HepG2 (cell line): ENCODE measurements at regions not wholly inside any gene's neighbourhood (a gene's known extent, or its start where the extent isn't known, plus 50 kb on each side); places are given as distances from the start of the nearest gene placed in this dataset.

Experiments used
- ATF7 ChIP-seq, 2 experiments: fragments of 450-650 bp in 1 of 2; sonication (generic) in 1 of 2; formaldehyde crosslinking in 1 of 2; IDR thresholded peaks; 2 replicates each; pipeline versions ENCODE4 v1.4.0 to v1.6.1; 2016 to 2020; ENCODE audit warnings: antibody characterized with exemption in 1 of 2, mild to moderate bottlenecking in 1 of 2, missing genetic modification reagents in 1 of 2
- EHMT2 ChIP-seq: fragments of 200-600 bp; sonication (generic); IDR thresholded peaks from 2 replicates; pipeline ENCODE4 v1.7.0; 2017; ENCODE audit warnings: antibody characterized with exemption, low read depth, low read length, borderline replicate concordance
- HOMEZ ChIP-seq: IDR thresholded peaks from 2 replicates; pipeline ENCODE4 v1.6.1; 2016; ENCODE audit warnings: low read depth
- HOXA5 ChIP-seq: sonication (generic); formaldehyde crosslinking; IDR thresholded peaks from 2 replicates; pipeline ENCODE4 v1.4.0; 2020; ENCODE audit warnings: missing genetic modification reagents
- KLF16 ChIP-seq, 2 experiments: sonication (generic) in 1 of 2; formaldehyde crosslinking in 1 of 2; IDR thresholded peaks; 2 replicates each; pipeline versions ENCODE4 v1.6.1 to v1.8.0; 2016 to 2023; ENCODE audit warnings: missing genetic modification reagents in 2 of 2, missing compliant biosample characterization in 1 of 2
- LCORL ChIP-seq, 2 experiments: fragments of 450-650 bp in 1 of 2; sonication (generic) in 1 of 2; formaldehyde crosslinking in 1 of 2; IDR thresholded peaks; 2 replicates each; pipeline versions ENCODE4 v1.5.0 to v1.6.1; 2017 to 2020; ENCODE audit warnings: antibody characterized with exemption in 1 of 2, missing genetic modification reagents in 1 of 2
- MXI1 ChIP-seq: IDR thresholded peaks from 3 replicates; pipeline ENCODE4 v1.6.1; 2012; ENCODE audit warnings: low read depth, low read length, inconsistent platforms, borderline replicate concordance
- NKX3-1 ChIP-seq: sonication (generic); formaldehyde crosslinking; IDR thresholded peaks from 2 replicates; pipeline ENCODE4 v1.5.0; 2020; ENCODE audit warnings: missing genetic modification reagents
- NR1H2 ChIP-seq: sonication (generic); formaldehyde crosslinking; IDR thresholded peaks from 2 replicates; pipeline ENCODE4 v1.8.1; 2022; ENCODE audit warnings: low read depth, missing genetic modification reagents, borderline replicate concordance
- POLR2A ChIP-seq, 2 experiments: IDR thresholded peaks; 2 replicates each; pipeline ENCODE4 v1.6.1; 2011; ENCODE audit warnings: low read depth in 2 of 2, low read length in 2 of 2, mild to moderate bottlenecking in 1 of 2, moderate library complexity in 1 of 2; ENCODE audit not compliant: insufficient read depth in 1 of 2
- SAFB2 ChIP-seq: sonication (generic); formaldehyde crosslinking; IDR thresholded peaks from 2 replicates; pipeline ENCODE4 v1.5.1; 2020; ENCODE audit warnings: missing genetic modification reagents, low read depth, mild to moderate bottlenecking, borderline replicate concordance
- SOX5 ChIP-seq: IDR thresholded peaks from 2 replicates; pipeline ENCODE4 v1.6.1; 2016; ENCODE audit warnings: borderline replicate concordance
- THAP11 ChIP-seq: IDR thresholded peaks from 2 replicates; pipeline ENCODE4 v1.6.1; 2016; ENCODE audit warnings: missing biosample characterization, missing genetic modification reagents
- ZMYM4 ChIP-seq: sonication (generic); formaldehyde crosslinking; IDR thresholded peaks from 2 replicates; pipeline ENCODE4 v1.8.1; 2023; ENCODE audit warnings: mild to moderate bottlenecking, missing genetic modification reagents
- TF ChIP-seq, protein P1 (sequence below): sonication (generic); formaldehyde crosslinking; IDR thresholded peaks from 2 replicates; pipeline ENCODE4 v1.5.0; 2020; ENCODE audit warnings: missing genetic modification reagents
- TF ChIP-seq, protein P2 (sequence below): sonication (generic); formaldehyde crosslinking; IDR thresholded peaks from 2 replicates; pipeline ENCODE4 v1.5.0; 2020; ENCODE audit warnings: missing genetic modification reagents, mild to moderate bottlenecking, borderline replicate concordance
- TF ChIP-seq, protein P3 (sequence below): IDR thresholded peaks from 2 replicates; pipeline ENCODE4 v1.6.1; 2012; ENCODE audit warnings: low read depth, low read length, improper control_type of control experiment
- TF ChIP-seq, protein P4 (sequence below): sonication (generic); formaldehyde crosslinking; IDR thresholded peaks from 2 replicates; pipeline ENCODE4 v1.5.0; 2020; ENCODE audit warnings: missing genetic modification reagents
- TF ChIP-seq, protein P5 (sequence below): sonication (generic); formaldehyde crosslinking; IDR thresholded peaks from 2 replicates; pipeline ENCODE4 v1.9.0; 2022; ENCODE audit warnings: missing genetic modification reagents, mild to moderate bottlenecking, borderline replicate concordance

- TF ChIP-seq SAFB2 (CRISPR knock-in tag) (no peak), HOXA5 (CRISPR knock-in tag) (no peak), ZMYM4 (peak; percentile 9; the same call in 1 of the 2 replicates), NKX3-1 (CRISPR knock-in tag) (no peak), POLR2A (IDR thresholded peaks at IDR 0.05; ENCODE audit: insufficient read depth in 1 of 2, low read depth in 2 of 2, low read length in 2 of 2) (no peak), LCORL (IDR thresholded peaks at IDR 0.05) (no peak), LCORL (CRISPR knock-in tag; IDR thresholded peaks at IDR 0.05) (no peak), MXI1 (no peak), HOMEZ (CRISPR knock-in tag) (no peak), THAP11 (CRISPR knock-in tag) (no peak), KLF16 (CRISPR knock-in tag; IDR thresholded peaks at IDR 0.05) (no peak), ATF7 (IDR thresholded peaks at IDR 0.05) (no peak), ATF7 (CRISPR knock-in tag; IDR thresholded peaks at IDR 0.05) (no peak), NR1H2 (CRISPR knock-in tag) (no peak), EHMT2 (no peak), SOX5 (peak; percentile 15; the same call in 1 of the 2 replicates)
- TF ChIP-seq, protein P1, sequence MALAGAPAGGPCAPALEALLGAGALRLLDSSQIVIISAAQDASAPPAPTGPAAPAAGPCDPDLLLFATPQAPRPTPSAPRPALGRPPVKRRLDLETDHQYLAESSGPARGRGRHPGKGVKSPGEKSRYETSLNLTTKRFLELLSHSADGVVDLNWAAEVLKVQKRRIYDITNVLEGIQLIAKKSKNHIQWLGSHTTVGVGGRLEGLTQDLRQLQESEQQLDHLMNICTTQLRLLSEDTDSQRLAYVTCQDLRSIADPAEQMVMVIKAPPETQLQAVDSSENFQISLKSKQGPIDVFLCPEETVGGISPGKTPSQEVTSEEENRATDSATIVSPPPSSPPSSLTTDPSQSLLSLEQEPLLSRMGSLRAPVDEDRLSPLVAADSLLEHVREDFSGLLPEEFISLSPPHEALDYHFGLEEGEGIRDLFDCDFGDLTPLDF (CRISPR knock-in tag): no peak
- TF ChIP-seq, protein P2, sequence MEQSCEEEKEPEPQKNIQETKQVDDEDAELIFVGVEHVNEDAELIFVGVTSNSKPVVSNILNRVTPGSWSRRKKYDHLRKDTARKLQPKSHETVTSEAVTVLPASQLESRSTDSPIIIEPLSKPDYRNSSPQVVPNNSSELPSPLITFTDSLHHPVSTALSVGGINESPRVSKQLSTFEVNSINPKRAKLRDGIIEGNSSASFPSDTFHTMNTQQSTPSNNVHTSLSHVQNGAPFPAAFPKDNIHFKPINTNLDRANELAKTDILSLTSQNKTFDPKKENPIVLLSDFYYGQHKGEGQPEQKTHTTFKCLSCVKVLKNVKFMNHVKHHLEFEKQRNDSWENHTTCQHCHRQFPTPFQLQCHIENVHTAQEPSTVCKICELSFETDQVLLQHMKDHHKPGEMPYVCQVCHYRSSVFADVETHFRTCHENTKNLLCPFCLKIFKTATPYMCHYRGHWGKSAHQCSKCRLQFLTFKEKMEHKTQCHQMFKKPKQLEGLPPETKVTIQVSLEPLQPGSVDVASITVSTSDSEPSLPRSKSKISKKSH (CRISPR knock-in tag): no peak
- TF ChIP-seq, protein P3, sequence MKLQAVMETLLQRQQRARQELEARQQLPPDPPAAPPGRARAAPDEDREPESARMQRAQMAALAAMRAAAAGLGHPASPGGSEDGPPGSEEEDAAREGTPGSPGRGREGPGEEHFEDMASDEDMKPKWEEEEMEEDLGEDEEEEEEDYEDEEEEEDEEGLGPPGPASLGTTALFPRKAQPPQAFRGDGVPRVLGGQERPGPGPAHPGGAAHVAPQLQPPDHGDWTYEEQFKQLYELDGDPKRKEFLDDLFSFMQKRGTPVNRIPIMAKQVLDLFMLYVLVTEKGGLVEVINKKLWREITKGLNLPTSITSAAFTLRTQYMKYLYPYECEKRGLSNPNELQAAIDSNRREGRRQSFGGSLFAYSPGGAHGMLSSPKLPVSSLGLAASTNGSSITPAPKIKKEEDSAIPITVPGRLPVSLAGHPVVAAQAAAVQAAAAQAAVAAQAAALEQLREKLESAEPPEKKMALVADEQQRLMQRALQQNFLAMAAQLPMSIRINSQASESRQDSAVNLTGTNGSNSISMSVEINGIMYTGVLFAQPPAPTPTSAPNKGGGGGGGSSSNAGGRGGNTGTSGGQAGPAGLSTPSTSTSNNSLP: no peak
- TF ChIP-seq, protein P4, sequence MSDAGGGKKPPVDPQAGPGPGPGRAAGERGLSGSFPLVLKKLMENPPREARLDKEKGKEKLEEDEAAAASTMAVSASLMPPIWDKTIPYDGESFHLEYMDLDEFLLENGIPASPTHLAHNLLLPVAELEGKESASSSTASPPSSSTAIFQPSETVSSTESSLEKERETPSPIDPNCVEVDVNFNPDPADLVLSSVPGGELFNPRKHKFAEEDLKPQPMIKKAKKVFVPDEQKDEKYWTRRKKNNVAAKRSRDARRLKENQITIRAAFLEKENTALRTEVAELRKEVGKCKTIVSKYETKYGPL (CRISPR knock-in tag): no peak
- TF ChIP-seq, protein P5, sequence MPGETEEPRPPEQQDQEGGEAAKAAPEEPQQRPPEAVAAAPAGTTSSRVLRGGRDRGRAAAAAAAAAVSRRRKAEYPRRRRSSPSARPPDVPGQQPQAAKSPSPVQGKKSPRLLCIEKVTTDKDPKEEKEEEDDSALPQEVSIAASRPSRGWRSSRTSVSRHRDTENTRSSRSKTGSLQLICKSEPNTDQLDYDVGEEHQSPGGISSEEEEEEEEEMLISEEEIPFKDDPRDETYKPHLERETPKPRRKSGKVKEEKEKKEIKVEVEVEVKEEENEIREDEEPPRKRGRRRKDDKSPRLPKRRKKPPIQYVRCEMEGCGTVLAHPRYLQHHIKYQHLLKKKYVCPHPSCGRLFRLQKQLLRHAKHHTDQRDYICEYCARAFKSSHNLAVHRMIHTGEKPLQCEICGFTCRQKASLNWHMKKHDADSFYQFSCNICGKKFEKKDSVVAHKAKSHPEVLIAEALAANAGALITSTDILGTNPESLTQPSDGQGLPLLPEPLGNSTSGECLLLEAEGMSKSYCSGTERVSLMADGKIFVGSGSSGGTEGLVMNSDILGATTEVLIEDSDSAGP (CRISPR knock-in tag): peak; percentile 28; the same call in 1 of the 2 replicates
Measured at GRCh38 chr6:137706083-137706750, 160.8 kb upstream of the TNFAIP3 start (continued).
